Activated naive CD4-positive, alpha-beta T cell treated with anti-CD3 and anti-CD28 coated beads for 36 hours (primary cell): ENCODE measurements at regions not wholly inside any gene's neighbourhood (a gene's known extent, or its start where the extent isn't known, plus 50 kb on each side); places are given as distances from the start of the nearest gene placed in this dataset.
"Not testable (repeated sequence)": the region's sequence is repeated elsewhere in the genome, so short reads cannot be mapped to it uniquely, and the experiment has no call there.

Experiments
- CTCF ChIA-PET: fragments of 350-600 bp; sonication (Branson Sonifier 250); formaldehyde crosslinking; loops from one replicate; lab custom pipeline; 2021; ENCODE audit warnings: antibody characterized with exemption; lab: Charles Lee
- DNase-seq: peaks from one replicate; pipeline ENCODE4 v3.0.0-alpha.2; 2020
- H3K27ac Mint-ChIP-seq: one replicate; pipeline ENCODE4 v1.8.0; 2021; ENCODE audit warnings: mild to moderate bottlenecking, mixed read lengths
- H3K27me3 Mint-ChIP-seq: one replicate; pipeline ENCODE4 v1.8.0; 2021; ENCODE audit warnings: low read depth, mixed read lengths
- H3K36me3 Mint-ChIP-seq: one replicate; pipeline ENCODE4 v1.8.0; 2021; ENCODE audit warnings: low read depth, mixed read lengths
- H3K4me1 Mint-ChIP-seq: one replicate; pipeline ENCODE4 v1.8.0; 2021; ENCODE audit warnings: low read depth, mixed read lengths
- H3K4me3 Mint-ChIP-seq: one replicate; pipeline ENCODE4 v1.8.0; 2021; ENCODE audit warnings: mild to moderate bottlenecking, moderate library complexity, mixed read lengths
- H3K9me3 Mint-ChIP-seq: one replicate; pipeline ENCODE4 v1.8.0; 2021; ENCODE audit warnings: mixed read lengths
- intact Hi-C: fragments of 100-400 bp; cut with micrococcal nuclease; formaldehyde crosslinking; loops from one replicate; pipeline ENCODE4 v1.15.1; 2023

DNA sequence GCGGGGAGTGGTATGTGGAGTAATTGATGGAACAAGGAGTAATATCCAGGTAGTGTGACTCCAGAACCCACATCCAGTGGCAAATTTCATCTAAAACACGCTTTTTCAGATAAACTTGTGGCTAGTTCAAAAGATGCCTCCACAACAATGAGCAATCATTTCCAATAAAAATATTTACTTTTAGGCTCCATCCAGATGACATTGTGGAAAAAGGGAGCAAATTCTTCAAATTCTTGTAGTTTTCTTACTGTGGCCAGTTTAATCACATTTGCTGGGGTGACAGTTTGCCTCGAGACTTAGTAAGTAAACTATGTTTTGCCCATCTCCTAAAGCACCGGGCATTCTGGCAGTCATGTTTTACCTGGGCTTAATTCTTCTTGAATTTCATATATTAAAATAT, 243.6 kb downstream of the IRS1 start:
- Mint-ChIP-seq H3K27me3 (no peaks in the 10 kb centered on the region), H3K4me1 (no peaks in the 10 kb centered on the region), H3K36me3 (no peaks in the 10 kb centered on the region), H3K9me3 (no peaks in the 10 kb centered on the region), H3K4me3 (no peak overlapping the region), H3K27ac (no peak overlapping the region)
- intact Hi-C loops: no loop called here
- CTCF ChIA-PET: no interaction called here
- no peak for DNase-seq

DNA sequence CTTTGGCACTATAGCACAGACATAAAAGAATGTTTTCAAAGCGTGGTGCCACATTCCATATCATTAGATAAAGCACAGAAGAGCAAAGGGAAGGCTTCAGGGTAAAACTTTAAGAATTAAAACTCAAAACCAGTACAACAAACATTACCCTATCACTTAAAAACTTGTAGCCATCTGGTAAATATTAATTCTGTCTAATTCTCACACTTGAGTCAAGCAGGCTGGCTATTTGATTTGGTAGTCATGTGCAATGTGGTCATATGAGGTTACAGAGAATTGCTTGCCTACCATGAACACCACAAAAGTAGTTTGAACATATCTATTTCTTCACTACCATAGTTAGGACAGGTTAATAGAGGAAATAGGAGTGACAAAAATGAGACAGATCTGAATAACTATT, 244.9 kb downstream of the IRS1 start:
- intact Hi-C loops: no loop called here
- no peak overlapping the region for H3K4me3 Mint-ChIP-seq
- no peak for DNase-seq
- no peaks in the 10 kb centered on the region for H3K9me3 Mint-ChIP-seq
- no peaks in the 10 kb centered on the region for H3K27me3 Mint-ChIP-seq
- CTCF ChIA-PET: interaction anchor here (0.5 kb wide), 1 partner anchor 316 kb away, joined by 3 read pairs; no protein-coding TSS in a partner anchor
- no peaks in the 10 kb centered on the region for H3K4me1 Mint-ChIP-seq
- no peaks in the 10 kb centered on the region for H3K36me3 Mint-ChIP-seq
- no peak overlapping the region for H3K27ac Mint-ChIP-seq

DNA sequence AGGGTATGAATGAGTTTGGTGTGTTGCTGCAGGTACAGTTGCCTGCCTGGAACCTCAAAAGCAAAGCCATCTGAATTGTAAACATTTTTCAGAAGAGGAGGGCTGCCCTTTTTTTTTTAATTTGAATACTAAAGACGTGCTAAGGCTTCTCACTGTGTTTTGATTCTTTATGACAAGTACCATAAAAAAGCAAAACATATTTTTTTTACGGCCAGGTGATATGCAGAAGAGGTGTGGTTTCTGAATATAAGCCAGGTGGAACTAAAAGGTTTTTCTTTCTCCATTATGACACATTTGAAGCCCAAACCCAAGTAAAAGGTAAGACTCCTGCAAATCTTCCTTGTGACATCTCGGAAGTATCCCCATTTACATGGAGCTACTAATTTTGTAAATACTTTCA, 246.3 kb downstream of the IRS1 start:
- Mint-ChIP-seq H3K27me3 (no peaks in the 10 kb centered on the region), H3K27ac (no peak overlapping the region), H3K36me3 (no peaks in the 10 kb centered on the region), H3K4me1 (no peaks in the 10 kb centered on the region), H3K4me3 (no peak overlapping the region), H3K9me3 (no peaks in the 10 kb centered on the region)
- DNase-seq: no peak
- intact Hi-C loops: no loop called here
- CTCF ChIA-PET: no interaction called here

DNA sequence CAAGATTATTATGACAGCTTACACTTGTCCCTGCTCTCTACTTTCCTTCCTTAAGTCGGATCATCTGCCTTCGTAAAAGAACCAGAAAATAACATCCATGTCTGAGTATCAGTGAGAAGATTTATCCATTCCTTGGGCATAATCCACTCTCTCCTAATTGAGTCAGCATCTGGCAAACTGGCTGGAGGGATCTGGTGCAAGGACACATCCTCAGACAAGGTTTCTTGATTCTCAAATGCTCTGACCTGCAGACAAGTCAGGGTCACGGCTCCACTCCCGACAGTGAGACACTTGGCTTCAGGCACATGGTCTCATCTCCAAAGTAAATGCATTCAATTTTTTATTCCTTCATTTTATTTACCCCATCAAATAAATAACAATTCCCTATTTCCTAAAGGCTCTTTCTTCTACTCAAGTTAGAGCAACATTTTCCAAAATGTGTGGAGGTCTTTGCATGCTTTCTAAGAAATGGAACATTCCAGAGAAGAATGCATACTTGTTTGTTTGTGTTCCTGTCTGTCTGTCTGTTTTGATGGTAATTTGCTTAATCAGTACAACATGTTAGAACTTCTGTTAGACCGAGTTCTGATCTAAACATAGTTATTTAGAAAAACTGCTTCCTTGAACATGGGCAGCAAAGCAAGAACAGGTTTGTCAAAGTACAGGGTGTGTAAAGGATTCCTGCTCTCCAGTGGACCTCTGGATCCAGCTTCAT, 246.9 kb downstream of the IRS1 start:
- no peaks in the 10 kb centered on the region for H3K36me3 Mint-ChIP-seq

DNA sequence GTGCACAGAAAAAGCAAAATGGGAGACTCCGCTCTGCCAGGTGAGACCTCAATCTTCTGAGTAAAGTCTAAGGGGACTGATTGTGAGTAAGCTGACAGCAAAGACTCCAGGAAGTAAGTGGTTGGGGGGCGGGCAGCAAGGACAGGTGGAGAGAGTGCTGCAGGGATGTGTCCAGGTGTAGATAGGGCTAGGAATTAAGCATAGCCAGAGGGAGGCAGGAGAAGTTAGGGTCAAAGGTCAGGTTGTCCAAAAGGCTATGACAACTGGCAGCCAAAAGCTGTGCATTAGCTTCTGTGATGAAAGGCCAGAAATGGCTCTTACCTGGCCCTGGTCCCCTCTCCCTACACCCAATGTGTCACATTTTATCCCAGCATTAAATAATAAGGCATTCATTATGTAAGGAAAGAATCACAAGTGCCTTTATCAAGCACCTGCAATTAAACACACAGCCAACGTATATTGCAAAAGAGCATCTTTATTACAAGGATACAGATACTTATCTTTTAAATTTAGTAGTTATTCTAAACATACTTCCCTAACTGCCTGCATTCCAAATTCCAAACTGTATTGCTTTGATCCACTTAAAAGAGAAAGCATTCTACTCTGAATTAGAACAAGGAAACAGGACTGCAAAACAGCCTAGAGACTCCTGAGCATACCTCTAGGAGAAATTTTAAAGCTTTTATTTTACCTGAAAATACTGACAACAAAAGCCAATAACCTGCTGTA, 247.9 kb downstream of the IRS1 start:
- H3K4me3 Mint-ChIP-seq: no peak overlapping the region
- CTCF ChIA-PET: no interaction called here
- no peak for DNase-seq
- H3K9me3 Mint-ChIP-seq: no peaks in the 10 kb centered on the region
- intact Hi-C loops: no loop called here
- H3K27me3 Mint-ChIP-seq: no peaks in the 10 kb centered on the region
- H3K4me1 Mint-ChIP-seq: no peaks in the 10 kb centered on the region
- no peaks in the 10 kb centered on the region for H3K36me3 Mint-ChIP-seq
- no peak overlapping the region for H3K27ac Mint-ChIP-seq

More for the DNA sequence above, 246.9 kb downstream of the IRS1 start:
- Mint-ChIP-seq H3K4me3 (no peak overlapping the region), H3K27me3 (no peaks in the 10 kb centered on the region), H3K9me3 (no peaks in the 10 kb centered on the region), H3K27ac (no peak overlapping the region), H3K4me1 (no peaks in the 10 kb centered on the region)
- CTCF ChIA-PET: no interaction called here
- intact Hi-C loops: no loop called here
- no peak for DNase-seq

DNA sequence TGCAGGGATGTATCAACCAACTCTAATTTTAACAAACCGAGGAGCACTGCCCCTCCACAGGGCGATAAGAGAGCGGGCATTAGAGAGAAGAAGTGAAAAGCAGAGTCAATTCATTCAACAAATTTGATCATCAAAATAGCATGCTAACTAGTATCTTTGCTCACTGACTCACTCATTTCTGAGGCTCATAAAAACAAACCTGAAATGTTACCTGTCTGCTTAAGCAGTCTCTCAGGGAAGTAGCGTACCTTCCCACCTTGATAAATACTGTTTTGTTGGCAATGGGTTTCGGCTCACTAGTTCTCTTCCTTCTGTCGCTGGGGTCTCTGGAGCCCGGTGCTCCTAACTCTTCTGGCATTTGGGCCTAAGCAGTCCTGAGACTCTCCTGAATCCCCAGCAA, 248.8 kb downstream of the IRS1 start:
- Mint-ChIP-seq H3K4me3 (no peak overlapping the region), H3K36me3 (no peaks in the 10 kb centered on the region), H3K27me3 (no peaks in the 10 kb centered on the region), H3K9me3 (no peaks in the 10 kb centered on the region), H3K27ac (no peak overlapping the region), H3K4me1 (no peaks in the 10 kb centered on the region)
- DNase-seq: no peak
- CTCF ChIA-PET: no interaction called here
- intact Hi-C loops: no loop called here

DNA sequence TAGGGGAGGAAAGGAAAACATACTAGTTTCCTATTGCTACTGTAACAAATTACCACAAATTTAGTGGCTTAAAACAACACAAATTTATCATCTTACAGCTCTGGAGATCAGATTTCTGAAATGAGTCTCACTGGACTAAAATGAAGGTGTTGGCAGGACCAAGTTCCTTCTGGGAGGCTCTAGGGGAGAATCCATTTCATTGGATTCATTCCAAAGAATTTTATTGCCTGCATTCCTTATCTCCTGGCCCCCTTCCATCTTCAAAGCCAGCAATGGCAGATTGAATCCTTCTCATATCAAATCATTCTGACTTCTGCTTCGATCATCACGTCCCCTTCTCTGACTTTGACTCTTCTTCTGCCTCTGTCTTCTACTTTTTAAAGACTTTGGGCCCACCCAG, 250.9 kb downstream of the IRS1 start:
- no peak for DNase-seq
- H3K4me1 Mint-ChIP-seq: no peaks in the 10 kb centered on the region
- CTCF ChIA-PET: interaction anchor here (0.7 kb wide), 1 partner anchor 511 kb away, joined by 3 read pairs; no protein-coding TSS in a partner anchor
- no peak overlapping the region for H3K4me3 Mint-ChIP-seq
- no peaks in the 10 kb centered on the region for H3K9me3 Mint-ChIP-seq
- H3K36me3 Mint-ChIP-seq: no peaks in the 10 kb centered on the region
- H3K27ac Mint-ChIP-seq: no peak overlapping the region
- peaks cover 2% of the 10 kb centered on the region for H3K27me3 Mint-ChIP-seq
- intact Hi-C loops: no loop called here

DNA sequence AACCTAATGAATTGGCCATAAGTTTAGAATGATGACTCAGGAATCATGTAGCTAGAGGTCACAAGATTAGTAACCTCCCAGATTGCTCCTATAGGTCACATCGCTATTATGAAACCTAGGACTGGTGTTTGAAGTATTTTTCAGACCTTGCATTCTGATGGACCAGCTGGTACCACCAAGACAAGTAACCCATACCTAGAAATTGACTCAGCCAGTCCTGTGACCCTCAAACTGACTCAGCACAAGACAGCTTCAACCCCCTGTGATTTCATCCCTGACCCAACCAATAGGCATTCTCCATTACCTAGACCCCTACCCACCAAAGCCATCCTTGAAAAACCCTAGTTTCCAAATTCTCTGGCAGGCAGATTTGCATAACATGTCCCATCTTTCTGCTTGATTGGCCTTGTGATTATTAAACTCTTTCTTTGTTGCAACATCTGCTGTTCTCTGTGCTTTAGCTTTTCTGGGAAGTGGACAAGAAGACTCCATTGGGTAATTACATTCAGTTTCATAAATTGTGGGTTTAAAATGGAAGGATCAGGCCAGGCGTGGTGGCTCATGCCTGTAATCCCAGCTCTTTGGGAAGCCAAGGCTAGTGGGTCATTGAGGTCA, 254.9 kb downstream of the IRS1 start:
- Mint-ChIP-seq H3K36me3 (no peaks in the 10 kb centered on the region), H3K27me3 (peaks cover 8% of the 10 kb centered on the region), H3K9me3 (peaks cover 1% of the 10 kb centered on the region), H3K4me3 (no peak overlapping the region), H3K27ac (no peak overlapping the region), H3K4me1 (no peaks in the 10 kb centered on the region)
- CTCF ChIA-PET: no interaction called here
- DNase-seq: no peak
- intact Hi-C loops: no loop called here

DNA sequence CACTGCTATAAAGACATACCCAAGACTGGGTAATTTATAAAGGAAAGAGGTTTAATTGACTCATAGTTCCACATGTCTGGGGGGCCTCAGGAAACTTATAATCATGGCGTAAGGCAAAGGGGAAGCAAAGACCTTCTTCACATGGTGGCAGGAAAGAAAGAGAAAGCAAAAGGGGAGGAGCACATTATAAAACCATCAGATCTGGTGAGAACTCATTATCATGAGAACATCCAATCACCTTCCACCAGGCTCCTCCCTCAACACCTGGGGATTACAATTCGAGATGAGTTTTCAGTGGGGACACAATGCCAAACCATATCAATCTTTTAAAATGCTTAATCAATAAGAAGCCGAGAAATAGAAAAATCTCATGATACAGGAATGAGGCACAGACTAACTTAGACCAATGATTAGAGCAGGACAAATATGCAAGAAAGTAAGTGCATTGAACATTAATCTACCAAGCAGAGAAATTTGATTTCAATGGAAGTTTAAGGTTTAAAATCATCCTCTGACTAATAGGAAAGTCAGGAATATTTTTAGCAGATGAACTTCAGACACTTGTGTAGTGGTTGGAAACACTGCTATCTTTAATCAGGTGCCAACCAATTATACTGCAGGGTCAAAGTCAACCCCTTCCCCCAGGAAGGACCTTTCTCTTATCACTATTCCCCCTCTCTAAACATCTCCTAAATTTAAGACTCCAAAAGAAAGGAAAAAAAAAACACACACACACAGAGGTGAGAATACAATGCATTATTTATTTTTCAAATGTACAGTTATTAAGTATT, 259.2 kb downstream of the IRS1 start:
- peaks cover 1% of the 10 kb centered on the region for H3K9me3 Mint-ChIP-seq
- DNase-seq: no peak
- peaks cover 8% of the 10 kb centered on the region for H3K27me3 Mint-ChIP-seq
- no peak overlapping the region for H3K27ac Mint-ChIP-seq
- no peaks in the 10 kb centered on the region for H3K4me1 Mint-ChIP-seq
- CTCF ChIA-PET: interaction anchor here (0.6 kb wide), 2 partner anchors 246 to 263 kb away, joined by 3 read pairs; no protein-coding TSS in a partner anchor
- intact Hi-C loops: no loop called here
- no peak overlapping the region for H3K4me3 Mint-ChIP-seq
- H3K36me3 Mint-ChIP-seq: no peaks in the 10 kb centered on the region

DNA sequence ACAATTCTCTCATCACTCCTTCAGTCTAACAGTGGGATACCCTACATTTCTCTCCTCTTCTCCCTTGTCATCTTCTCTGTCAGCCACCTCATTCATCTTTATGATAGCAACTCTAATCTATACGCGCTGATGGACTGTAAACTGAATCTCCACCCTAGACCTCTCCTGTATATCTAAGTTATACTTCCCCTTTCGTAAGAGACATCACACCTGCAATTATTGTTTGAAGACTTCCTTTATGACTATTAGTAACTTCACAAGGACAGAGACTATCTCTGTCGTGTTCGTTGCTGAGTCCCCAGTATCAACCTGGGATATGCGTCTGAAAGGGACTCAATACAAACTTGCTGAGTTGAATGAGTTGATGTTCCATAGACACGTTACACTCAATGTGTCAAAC, 263.2 kb downstream of the IRS1 start:
- Mint-ChIP-seq H3K36me3 (no peaks in the 10 kb centered on the region), H3K27me3 (peaks cover 4% of the 10 kb centered on the region), H3K4me1 (no peaks in the 10 kb centered on the region), H3K9me3 (peaks cover 1% of the 10 kb centered on the region), H3K4me3 (no peak overlapping the region), H3K27ac (no peak overlapping the region)
- CTCF ChIA-PET: no interaction called here
- intact Hi-C loops: no loop called here
- DNase-seq: no peak

DNA sequence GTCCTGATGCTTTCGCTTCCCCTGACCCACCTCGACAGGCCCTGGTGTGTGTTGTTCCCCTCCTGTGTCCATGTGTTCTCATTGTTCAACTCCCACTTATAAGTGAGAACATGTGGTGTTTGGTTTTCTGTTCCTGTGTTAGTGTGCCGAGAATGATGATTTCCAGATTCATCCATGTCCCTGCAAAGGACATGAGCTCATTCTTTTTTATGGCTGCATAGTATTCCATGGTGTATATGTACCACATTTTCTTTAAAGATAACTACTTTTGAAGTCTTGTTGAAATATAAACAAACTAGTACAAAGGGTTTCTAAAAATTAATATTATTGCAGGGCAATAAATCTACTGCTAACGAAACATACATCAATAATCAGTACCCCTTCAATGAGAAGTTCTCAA, 266.6 kb downstream of the IRS1 start:
- H3K36me3 Mint-ChIP-seq, CTCF ChIA-PET, intact Hi-C loops, H3K27me3 Mint-ChIP-seq, H3K4me3 Mint-ChIP-seq, DNase-seq, H3K9me3 Mint-ChIP-seq, H3K27ac Mint-ChIP-seq, H3K4me1 Mint-ChIP-seq: not testable (repeated sequence)

DNA sequence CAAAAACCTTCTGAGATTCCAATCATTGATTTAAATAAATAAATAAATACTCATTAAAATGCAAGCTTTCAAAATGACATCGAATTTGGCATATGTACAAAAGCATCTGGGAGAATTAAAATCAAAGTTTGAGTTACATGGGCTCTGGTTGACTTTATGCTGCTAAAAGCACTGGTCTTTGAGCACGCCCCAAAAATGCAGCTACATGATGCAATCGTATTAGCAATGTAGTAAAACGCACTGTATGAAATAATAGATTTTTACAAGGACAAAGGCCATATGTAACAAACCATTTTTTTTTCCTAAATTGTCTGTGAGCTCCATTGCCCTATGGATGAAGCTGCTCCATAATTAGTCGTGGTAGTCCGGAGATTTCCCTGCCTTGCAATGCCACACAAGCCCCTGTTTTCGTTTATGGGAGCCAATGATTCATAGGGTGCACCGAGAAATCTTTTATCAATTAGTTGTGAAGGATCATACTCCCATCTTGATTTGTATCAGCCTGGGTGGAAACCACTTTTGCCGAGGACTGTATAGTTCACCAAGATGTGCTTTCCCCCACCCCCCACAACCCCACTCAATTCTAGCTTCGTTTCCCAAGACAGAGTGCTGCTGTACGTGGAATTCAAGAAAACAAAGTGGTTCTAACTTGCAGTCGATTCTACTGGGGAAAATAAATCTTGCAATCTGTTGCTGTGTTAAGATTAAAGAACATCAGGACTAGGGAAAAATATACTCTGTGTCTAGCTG, 268.4 kb downstream of the IRS1 start:
- Mint-ChIP-seq H3K4me1 (no peaks in the 10 kb centered on the region), H3K27ac (no peak overlapping the region), H3K4me3 (no peak overlapping the region), H3K27me3 (peaks cover 5% of the 10 kb centered on the region), H3K36me3 (no peaks in the 10 kb centered on the region), H3K9me3 (no peaks in the 10 kb centered on the region)
- intact Hi-C loops: no loop called here
- CTCF ChIA-PET: no interaction called here
- DNase-seq: no peak
